ENCODE measurements at regions not wholly inside any gene's neighbourhood (a gene's known extent, or its start where the extent isn't known, plus 50 kb on each side); places are given as distances from the start of the nearest gene placed in this dataset.

GRCh38 chr11:122393209-122393860 lies 262.2 kb upstream of the UBASH3B start:
- no peak for TF ChIP-seq CTCF (IDR thresholded peaks at IDR 0.05)
- DNase-seq (ENCODE audit: low spot score) (no peak), ATAC-seq (ENCODE audit: low FRiP score) (no peak)

- no peak for TF ChIP-seq CTCF (IDR thresholded peaks at IDR 0.05)
These were observed 263.0 kb upstream of the UBASH3B start for GRCh38 chr11:122392508-122392907.

GRCh38 chr11:122391049-122391448 lies 264.5 kb upstream of the UBASH3B start:
- no peak for TF ChIP-seq CTCF (IDR thresholded peaks at IDR 0.05)
- DNase-seq (ENCODE audit: low spot score) (no peak), ATAC-seq (ENCODE audit: low FRiP score) (no peak)

More at GRCh38 chr11:122392508-122392907, 263.0 kb upstream of the UBASH3B start:
- ATAC-seq (ENCODE audit: low FRiP score) (peak; percentile 63), DNase-seq (ENCODE audit: low spot score) (no peak)

GRCh38 chr11:122383186-122383585 lies 267.2 kb upstream of the BLID start:
- TF ChIP-seq CTCF (IDR thresholded peaks at IDR 0.05): no peak
- no peak for ATAC-seq (ENCODE audit: low FRiP score)
- DNase-seq (ENCODE audit: low spot score): no peak

- no peak for TF ChIP-seq CTCF (IDR thresholded peaks at IDR 0.05)
- ATAC-seq (ENCODE audit: low FRiP score): no peak
- no peak for DNase-seq (ENCODE audit: low spot score)
These were observed 259.8 kb upstream of the BLID start for GRCh38 chr11:122375687-122376399.

GRCh38 chr11:122368796-122369195 lies 252.8 kb upstream of the BLID start:
- DNase-seq (ENCODE audit: low spot score) (no peak), ATAC-seq (ENCODE audit: low FRiP score) (no peak)
- TF ChIP-seq CTCF (IDR thresholded peaks at IDR 0.05): no peak

- no peak for TF ChIP-seq CTCF (IDR thresholded peaks at IDR 0.05)
- DNase-seq (ENCODE audit: low spot score) (no peak), ATAC-seq (ENCODE audit: low FRiP score) (peak; percentile 91)
These were observed 251.8 kb upstream of the BLID start for GRCh38 chr11:122367809-122368231.

Measured in omental fat pad (tissue), 3 donors.